Epithelial cell of esophagus (primary cell): ENCODE measurements at regions not wholly inside any gene's neighbourhood (a gene's known extent, or its start where the extent isn't known, plus 50 kb on each side); places are given as distances from the start of the nearest gene placed in this dataset.

Experiments used
- DNase-seq: peaks from one replicate; pipeline ENCODE4 v3.0.0; 2010; ENCODE audit warnings: low read depth
- H3K4me3 ChIP-seq: 2 replicates; pipeline ENCODE4 v1.5.1; 2011; ENCODE audit warnings: mild to moderate bottlenecking, low read length, control low read depth
- TF ChIP-seq, protein P1 (sequence below): IDR thresholded peaks from 2 replicates; pipeline ENCODE4 v1.5.1; 2011; ENCODE audit warnings: low read depth, mild to moderate bottlenecking, low read length, control low read depth, inconsistent platforms; ENCODE audit not compliant: insufficient read depth; ENCODE audit errors: missing control alignments

DNA sequence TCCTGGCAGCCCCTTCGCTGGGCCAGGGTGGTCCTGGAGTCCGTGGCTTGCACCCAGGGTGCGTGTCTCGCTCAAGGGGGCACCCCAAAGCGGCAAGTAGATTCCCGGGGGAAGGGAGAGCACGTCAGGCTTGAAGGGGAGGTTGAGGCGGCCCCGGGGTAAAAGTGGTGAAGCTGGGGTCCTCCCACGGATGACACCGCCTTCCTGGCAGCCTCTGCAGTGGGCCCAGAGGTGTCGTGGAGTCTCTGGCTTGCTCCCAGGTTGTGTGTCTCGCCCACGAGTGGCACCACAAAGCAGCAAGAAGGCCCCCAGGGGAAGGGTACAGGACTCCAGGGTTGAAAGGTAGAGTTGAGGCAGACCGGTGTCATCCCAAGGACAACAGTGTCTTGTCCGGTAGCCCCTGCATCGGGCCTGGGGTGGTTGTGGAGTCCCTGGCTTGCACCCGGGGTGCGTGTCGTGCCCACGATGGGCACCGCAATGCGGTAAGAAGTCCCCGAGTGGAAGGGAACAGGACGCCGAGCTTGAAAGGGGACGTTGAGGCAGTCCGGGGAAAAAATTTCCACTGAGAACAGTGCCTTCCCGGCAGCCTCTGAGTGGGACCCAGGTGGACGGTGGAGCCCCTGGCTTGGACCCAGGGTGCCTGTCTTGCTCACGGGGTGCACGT is 158.0 kb upstream of the ALG10B start:
- DNase-seq = no peak
- TF ChIP-seq, protein P1, sequence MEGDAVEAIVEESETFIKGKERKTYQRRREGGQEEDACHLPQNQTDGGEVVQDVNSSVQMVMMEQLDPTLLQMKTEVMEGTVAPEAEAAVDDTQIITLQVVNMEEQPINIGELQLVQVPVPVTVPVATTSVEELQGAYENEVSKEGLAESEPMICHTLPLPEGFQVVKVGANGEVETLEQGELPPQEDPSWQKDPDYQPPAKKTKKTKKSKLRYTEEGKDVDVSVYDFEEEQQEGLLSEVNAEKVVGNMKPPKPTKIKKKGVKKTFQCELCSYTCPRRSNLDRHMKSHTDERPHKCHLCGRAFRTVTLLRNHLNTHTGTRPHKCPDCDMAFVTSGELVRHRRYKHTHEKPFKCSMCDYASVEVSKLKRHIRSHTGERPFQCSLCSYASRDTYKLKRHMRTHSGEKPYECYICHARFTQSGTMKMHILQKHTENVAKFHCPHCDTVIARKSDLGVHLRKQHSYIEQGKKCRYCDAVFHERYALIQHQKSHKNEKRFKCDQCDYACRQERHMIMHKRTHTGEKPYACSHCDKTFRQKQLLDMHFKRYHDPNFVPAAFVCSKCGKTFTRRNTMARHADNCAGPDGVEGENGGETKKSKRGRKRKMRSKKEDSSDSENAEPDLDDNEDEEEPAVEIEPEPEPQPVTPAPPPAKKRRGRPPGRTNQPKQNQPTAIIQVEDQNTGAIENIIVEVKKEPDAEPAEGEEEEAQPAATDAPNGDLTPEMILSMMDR = no peak

DNA sequence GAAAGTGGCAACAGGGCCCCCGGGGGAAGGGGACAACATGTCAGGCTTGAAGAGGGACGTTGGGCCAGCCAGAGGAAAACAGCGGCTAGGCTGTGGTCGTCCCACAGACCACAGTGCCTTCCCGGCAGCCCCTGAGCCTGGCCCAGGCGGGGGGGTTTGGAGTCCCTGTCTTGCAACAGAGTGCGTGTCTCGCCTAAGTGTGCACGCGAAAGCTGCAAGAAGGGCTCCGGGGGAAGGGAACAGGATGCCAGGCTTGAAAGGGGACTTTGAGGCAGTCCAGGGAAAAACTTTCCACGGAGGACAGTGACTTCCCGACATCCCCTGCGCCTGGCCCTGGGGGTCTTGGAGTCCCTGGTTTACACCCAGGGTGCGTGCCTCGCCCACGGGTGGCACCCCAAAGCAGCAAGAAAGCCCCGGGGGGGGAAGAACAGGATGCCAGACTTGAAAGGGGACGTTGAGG is 157.5 kb upstream of the ALG10B start:
- no peak overlapping the region for H3K4me3 ChIP-seq
- DNase-seq = no peak
- TF ChIP-seq, protein P1 = no peak

More for the DNA sequence above, 158.0 kb upstream of the ALG10B start:
- no peak overlapping the region for H3K4me3 ChIP-seq

DNA sequence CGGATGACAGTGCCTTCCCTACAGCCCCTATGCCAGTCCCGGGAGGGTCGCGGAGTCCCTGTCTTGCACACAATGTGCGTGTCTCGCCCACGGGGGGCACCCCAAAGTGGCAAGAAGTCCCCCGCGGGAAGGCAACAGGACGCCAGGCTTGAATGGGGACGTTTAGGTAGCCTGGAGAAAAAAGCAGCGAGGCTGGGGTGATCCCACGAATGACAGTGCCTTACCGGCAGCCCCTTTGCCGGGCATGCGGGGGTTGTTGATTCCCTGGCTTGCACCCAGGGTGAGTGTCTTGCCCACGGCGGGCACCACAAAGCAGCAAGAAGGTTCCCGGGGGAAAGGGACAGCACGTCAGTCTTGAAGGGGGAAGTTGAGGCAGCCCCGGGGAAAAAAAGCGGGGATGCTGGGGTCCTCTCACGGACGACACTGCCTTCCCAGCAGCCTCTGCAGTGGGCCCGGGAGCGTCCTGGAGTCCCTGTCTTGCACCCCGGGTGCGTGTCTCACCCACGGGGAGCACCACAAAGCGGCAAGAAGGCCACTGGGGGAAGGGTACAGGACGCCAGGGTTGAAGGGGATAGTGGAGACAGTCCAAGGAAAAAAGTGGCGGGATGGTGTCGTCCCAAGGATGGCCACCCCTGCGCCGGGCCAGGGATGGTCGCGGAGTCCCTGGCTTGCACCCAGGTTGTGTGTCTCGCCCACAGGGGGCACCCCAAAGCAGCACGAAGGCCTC is 156.8 kb upstream of the ALG10B start:
- DNase-seq = no peak
- TF ChIP-seq, protein P1 = no peak
- no peak overlapping the region for H3K4me3 ChIP-seq

DNA sequence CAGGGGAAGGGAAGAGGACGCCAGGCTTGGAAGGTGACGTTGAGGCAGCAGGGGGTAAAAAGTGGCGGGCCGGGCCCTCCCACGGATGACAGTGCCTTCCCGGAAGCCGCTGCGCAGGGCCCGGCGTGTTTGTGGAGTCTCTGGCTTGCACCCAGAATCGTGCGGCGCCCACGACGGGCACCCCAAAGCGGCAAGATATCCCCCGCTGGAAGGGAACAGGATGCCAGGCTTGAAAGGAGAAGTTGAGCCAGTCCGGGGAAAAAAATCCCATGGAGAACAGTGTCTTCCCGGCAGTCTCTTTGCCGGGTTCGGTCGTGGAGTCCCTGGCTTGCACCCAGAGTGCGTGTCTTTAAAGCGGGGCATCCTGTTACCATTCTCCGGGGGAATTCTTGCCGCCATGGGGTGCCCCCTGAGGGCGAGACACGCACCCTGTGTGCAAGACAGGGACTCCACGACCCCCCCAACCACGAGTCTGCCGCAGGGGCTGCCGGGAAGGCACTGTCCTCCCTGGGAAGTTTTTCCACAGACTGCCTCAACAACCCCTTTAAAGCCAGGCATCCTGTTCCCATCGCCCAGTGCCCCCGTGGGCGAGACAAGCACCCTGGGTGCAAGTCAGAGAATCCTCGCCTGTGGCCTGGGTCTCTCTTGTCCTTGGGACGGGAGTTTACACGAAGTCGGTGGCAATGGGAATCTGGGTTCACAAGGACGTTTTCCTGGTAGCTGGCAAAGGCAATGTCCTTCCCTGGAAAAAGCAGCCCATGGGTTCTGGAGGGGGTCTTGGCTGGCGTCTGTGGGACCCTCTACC is 156.1 kb upstream of the ALG10B start:
- TF ChIP-seq, protein P1 = no peak
- no peak for DNase-seq
- H3K4me3 ChIP-seq = no peak overlapping the region

DNA sequence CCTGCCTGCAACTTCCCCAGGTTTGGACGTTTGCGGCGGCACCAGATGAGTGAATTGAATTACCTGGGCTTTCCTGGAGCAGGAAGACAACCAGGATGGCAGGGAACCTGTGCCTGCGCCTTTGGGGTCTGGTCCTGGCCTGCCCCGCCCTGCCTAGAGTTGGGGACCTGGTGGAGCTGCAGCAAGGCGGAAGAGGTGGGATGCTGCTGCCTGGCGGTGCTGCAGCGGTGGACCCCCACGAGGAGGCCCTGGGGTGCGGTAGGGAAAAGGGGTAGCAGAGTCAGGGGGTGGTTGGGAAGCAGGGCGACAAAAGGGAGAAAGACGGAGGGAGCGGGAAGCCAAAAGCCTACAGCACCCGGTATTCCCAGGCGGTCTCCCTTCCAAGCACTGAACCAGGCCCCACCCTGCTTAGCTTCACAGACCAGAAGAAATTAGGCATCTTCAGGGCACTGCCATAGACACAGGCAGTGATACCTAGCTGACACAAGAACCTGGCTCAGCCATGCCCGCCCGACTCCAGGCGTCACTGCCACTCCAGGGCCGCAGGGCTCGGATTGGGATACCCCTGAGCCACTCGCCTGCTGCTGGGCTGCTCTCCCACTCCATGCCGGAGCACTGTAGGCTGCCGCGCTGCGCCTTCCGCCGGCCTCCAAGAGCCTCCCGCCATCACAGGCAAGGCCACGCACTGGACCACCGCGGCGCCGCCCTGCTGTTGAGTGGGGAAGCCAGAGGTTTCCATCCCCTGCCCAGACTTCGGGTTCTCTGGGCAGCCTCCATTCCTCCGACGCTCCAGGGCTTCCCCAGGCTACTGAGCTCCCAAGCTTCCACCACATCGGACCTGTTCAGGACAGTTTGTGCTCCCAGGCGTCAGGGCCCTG is 155.2 kb upstream of the ALG10B start:
- TF ChIP-seq, protein P1 = no peak
- no peak overlapping the region for H3K4me3 ChIP-seq
- no peak for DNase-seq

DNA sequence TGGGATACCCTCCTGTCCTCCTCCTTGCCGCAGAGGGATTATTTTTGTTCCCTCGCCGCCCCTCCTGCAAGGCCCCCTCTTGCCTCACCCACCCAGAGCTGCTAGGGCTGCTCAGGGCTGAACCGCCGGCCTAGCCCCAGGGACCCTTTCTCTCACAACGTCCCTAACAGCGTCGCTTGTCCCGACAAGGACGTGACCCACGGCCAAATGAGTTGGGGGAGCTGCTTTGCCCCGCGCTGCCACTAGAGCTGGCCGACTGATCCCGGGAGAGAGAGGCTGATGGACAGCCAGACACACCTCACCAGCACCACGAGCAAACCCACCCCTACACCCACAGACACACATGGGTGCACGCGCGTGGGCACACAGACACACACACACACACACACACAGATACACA is 154.6 kb upstream of the ALG10B start:
- no peak for DNase-seq
- TF ChIP-seq, protein P1 = no peak
- H3K4me3 ChIP-seq = no peak overlapping the region
